Activated CD4-positive, alpha-beta memory T cell treated with anti-CD3 and anti-CD28 coated beads for 36 hours (primary cell): ENCODE measurements at regions not wholly inside any gene's neighbourhood (a gene's known extent, or its start where the extent isn't known, plus 50 kb on each side); places are given as distances from the start of the nearest gene placed in this dataset.

Experiments
- CTCF ChIA-PET: fragments of 350-600 bp; sonication (Branson Sonifier 250); formaldehyde crosslinking; loops from one replicate; lab custom pipeline; 2021; ENCODE audit warnings: antibody characterized with exemption, inconsistent platforms; lab: Charles Lee
- POLR2A ChIA-PET: fragments of 350-600 bp; sonication (Branson Sonifier 250); formaldehyde crosslinking; loops from one replicate; lab custom pipeline; 2021; ENCODE audit warnings: antibody characterized with exemption; lab: Charles Lee
- DNase-seq: peaks from one replicate; pipeline ENCODE4 v3.0.0-alpha.2; 2020
- H3K27ac Mint-ChIP-seq: one replicate; pipeline ENCODE4 v1.8.0; 2021; ENCODE audit warnings: mixed read lengths
- H3K27me3 Mint-ChIP-seq: one replicate; pipeline ENCODE4 v1.8.0; 2021; ENCODE audit warnings: mixed read lengths
- H3K36me3 Mint-ChIP-seq: one replicate; pipeline ENCODE4 v1.8.0; 2021; ENCODE audit warnings: mixed read lengths
- H3K4me1 Mint-ChIP-seq: one replicate; pipeline ENCODE4 v1.8.0; 2021; ENCODE audit warnings: low read depth, mixed read lengths
- H3K4me3 Mint-ChIP-seq: one replicate; pipeline ENCODE4 v1.8.0; 2021; ENCODE audit warnings: mild to moderate bottlenecking, mixed read lengths
- H3K9me3 Mint-ChIP-seq: one replicate; pipeline ENCODE4 v1.8.0; 2021; ENCODE audit warnings: mixed read lengths
- intact Hi-C: fragments of 100-400 bp; cut with micrococcal nuclease; formaldehyde crosslinking; loops from one replicate; pipeline ENCODE4 v1.15.1; 2023

DNA sequence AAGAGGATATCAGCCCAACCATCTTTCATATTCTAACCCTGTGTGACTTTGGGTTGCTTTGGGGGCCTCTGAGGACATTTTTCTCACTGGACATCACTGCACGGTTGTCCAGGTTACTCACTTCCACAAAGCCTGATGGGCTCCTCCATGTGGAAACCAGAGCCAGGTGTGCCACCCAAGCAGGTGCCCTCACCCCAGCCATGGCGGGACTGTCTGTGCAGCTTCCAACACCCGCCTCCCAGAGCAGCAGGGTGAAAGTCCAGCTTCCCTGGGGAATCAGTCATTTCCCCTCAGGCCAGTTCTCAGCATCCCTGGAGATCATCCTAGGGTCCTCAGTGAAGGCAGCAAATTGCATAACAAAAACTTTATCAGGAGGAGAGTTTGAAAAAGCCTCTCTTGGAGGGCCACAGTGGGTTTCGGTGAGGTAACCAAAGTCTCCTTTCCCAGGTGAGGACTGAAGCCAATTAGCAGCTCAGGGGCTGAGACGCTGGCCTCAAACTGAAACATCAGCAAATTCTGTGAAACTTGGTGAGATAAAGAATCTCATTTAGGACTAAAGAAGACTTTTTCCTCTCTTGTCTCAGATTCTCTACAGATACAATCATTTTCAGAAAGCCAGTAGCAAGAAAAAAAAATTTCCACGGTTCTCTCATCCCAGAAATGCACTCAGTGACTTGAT is 289.6 kb upstream of the CDH4 start:
- H3K27ac Mint-ChIP-seq = no peak overlapping the region
- no peaks in the 10 kb centered on the region for H3K27me3 Mint-ChIP-seq
- H3K4me1 Mint-ChIP-seq = no peaks in the 10 kb centered on the region
- peaks cover 3% of the 10 kb centered on the region for H3K36me3 Mint-ChIP-seq
- ChIA-PET CTCF (no interaction called here), POLR2A (no interaction called here)
- H3K4me3 Mint-ChIP-seq = no peak overlapping the region
- intact Hi-C loops = no loop called here
- H3K9me3 Mint-ChIP-seq = peaks cover 3% of the 10 kb centered on the region
- no peak for DNase-seq

DNA sequence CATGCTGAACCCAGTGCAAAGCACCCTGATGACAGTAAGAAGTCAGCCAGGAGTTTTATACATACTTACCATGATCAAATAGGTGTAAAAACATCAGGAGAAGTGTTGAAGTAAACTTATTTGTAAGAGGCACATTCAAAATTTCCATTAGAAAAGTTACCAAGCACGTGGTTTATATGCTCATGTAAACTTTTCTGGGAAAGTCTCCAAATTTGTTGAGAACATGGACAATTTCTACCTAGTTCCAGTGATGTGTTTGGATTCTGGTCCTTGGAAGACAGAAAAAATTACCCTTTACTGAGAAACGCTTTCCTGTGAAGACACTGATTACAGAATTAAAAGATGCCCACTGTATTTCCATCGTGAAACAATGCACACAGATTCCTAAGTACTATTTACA is 288.9 kb upstream of the CDH4 start:
- Mint-ChIP-seq H3K9me3 (no peaks in the 10 kb centered on the region), H3K4me1 (no peaks in the 10 kb centered on the region), H3K27me3 (no peaks in the 10 kb centered on the region), H3K36me3 (peaks cover 3% of the 10 kb centered on the region), H3K27ac (no peak overlapping the region), H3K4me3 (no peak overlapping the region)
- ChIA-PET CTCF (no interaction called here), POLR2A (no interaction called here)
- intact Hi-C loops = no loop called here
- DNase-seq = no peak

DNA sequence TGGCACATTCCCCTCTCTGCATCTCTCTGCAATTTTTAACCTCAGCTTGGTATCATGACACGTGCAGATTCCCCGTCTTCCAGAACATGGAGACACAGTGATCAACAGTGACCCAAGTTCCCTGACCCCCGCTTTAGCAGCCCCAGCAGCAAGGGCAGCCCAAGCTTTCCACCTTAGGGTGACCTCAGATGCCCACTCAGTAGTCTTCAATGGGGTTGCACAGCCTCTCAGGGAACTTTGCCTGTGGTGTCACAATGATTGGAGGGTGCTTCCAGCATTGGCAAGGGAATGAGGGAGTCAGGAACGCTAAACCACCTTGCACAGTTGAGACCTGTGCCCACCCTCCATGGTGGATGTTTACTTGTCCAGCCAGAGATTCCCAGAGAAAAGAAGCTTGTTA is 287.1 kb upstream of the CDH4 start:
- no peaks in the 10 kb centered on the region for H3K4me1 Mint-ChIP-seq
- intact Hi-C loops = no loop called here
- ChIA-PET CTCF (no interaction called here), POLR2A (no interaction called here)
- no peaks in the 10 kb centered on the region for H3K27me3 Mint-ChIP-seq
- no peak for DNase-seq
- H3K36me3 Mint-ChIP-seq = peaks cover 3% of the 10 kb centered on the region
- H3K9me3 Mint-ChIP-seq = no peaks in the 10 kb centered on the region
- H3K4me3 Mint-ChIP-seq = no peak overlapping the region
- no peak overlapping the region for H3K27ac Mint-ChIP-seq

DNA sequence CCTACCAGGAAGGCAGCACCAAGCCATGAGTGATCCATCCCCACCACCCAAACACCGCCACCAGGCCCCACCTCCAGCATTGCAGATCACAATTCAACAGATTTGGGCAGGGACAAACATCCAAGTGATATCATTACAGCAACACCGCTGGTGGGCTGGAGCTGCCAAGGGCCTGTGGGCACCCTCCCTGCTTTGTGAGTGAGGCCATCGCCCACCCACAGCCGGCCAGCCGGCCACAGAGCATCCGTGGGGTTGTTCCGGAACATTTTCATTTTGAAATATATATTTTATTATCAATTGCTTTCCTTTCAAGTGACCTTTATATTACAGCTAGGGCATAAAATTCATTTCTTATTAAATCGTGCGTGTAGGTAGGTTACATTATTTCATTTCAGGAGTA is 286.0 kb upstream of the CDH4 start:
- ChIA-PET CTCF (no interaction called here), POLR2A (no interaction called here)
- intact Hi-C loops = no loop called here

DNA sequence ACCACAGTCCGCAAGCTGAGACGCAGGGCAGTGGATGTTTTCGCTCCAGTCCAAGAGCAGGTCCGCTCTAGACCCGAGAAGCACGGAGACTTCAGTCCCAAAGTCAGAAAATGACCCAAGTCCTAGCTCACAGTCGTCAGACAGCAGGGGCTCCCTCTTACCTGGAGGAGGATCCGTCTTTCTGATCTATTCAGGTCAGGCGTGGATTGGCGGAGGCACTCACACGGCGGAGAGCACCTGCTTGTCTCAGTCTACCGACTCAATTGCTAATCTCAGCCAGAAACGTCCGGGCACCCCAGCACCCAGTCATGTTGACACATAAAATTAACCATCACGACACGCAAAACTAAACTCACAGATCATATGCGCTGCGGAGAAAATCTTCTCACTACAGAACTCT is 285.3 kb upstream of the CDH4 start:
- intact Hi-C loops = no loop called here
- CTCF ChIA-PET = no interaction called here
- Mint-ChIP-seq H3K4me3 (no peak overlapping the region), H3K27ac (no peak overlapping the region), H3K4me1 (no peaks in the 10 kb centered on the region), H3K27me3 (no peaks in the 10 kb centered on the region), H3K9me3 (no peaks in the 10 kb centered on the region), H3K36me3 (peaks cover 3% of the 10 kb centered on the region)
- DNase-seq = no peak
- POLR2A ChIA-PET = no interaction called here

More for the DNA sequence above, 286.0 kb upstream of the CDH4 start:
- DNase-seq = no peak
- Mint-ChIP-seq H3K36me3 (peaks cover 3% of the 10 kb centered on the region), H3K27ac (no peak overlapping the region), H3K4me3 (no peak overlapping the region), H3K27me3 (no peaks in the 10 kb centered on the region), H3K4me1 (no peaks in the 10 kb centered on the region), H3K9me3 (no peaks in the 10 kb centered on the region)

DNA sequence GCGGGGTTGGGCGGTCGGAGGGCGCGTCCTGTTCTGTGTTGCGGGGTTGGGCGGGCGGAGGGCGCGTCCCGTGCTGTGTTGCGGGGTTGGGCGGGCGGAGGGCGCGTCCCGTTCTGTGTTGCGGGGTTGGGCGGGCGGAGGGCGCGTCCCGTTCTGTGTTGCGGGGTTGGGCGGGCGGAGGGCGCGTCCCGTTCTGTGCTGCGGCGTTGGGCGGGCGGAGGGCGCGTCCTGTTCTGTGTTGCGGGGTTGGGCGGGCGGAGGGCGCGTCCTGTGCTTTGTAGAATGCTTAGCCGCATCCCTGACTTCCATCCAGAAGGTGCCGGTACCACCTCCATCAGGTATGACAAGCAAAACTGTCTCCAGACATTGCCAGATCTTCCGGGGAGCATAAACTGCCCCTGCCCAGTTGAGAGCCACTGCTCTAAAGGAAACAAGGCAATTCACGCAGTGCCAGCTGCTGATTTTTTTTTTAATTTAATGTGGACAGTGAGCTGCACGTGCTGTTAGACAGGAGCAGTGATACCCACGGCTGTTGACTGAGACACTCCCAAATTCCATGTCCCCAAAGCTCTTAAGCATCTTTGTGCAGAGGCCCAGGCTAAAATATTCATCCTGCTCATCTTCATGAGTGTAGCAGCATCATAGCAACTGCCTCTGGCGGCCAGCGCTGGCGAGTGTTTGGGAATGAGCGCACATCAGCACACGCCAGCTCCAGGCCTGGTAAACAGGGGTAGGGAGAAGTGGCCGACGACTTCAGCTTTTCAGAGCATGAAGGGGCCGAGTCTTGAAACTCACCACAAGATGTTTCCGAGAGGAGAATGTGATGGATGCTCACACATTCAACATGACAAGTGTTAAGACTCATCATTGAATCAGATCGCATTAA is 284.4 kb upstream of the CDH4 start:
- no peak overlapping the region for H3K4me3 Mint-ChIP-seq
- H3K27ac Mint-ChIP-seq = no peak overlapping the region
- ChIA-PET POLR2A (no interaction called here), CTCF (no interaction called here)
- H3K4me1 Mint-ChIP-seq = no peaks in the 10 kb centered on the region
- no peaks in the 10 kb centered on the region for H3K27me3 Mint-ChIP-seq
- intact Hi-C loops = no loop called here
- peaks cover 3% of the 10 kb centered on the region for H3K36me3 Mint-ChIP-seq
- DNase-seq = no peak
- H3K9me3 Mint-ChIP-seq = no peaks in the 10 kb centered on the region

DNA sequence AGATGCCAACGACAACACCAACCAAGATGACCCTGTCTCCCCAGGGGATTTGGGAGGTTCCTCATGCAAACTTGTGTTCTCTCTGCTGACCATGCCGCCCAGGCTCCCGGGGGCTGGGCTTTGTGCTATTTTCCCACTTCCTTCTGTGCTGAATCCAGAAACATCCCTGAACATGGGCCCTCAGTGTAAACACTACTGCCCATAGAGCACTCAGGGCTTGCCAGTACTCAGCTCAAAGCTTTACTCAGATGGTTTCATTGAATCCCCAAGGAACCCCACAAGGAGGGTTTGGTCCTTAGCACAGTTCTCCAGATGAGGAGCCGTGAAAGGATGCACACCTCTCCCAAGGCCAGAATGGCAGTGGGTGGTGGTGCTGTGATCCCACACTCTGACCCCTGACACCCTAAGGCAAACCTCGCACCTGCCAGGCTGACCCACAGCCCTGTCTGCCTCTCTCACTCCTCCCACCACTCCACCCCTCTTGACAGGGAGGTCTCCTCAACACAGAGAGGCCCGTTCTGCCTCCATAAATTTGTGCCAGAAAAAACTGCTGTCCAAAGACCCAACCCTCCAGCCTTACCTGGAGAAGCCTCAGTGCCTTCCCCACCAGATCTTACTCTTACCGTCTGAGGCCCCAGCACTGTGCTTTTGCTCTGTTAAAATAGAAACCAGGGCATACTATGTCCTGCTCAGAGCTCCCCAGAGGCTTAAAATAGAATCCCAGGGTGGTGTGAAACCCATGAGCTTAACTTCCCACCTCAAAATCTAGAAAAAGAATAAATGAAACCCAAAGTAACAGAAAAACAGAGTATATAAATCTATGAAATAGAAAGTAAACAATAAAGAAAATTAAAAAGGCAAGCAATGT is 283.0 kb upstream of the CDH4 start:
- Mint-ChIP-seq H3K27me3 (no peaks in the 10 kb centered on the region), H3K4me3 (no peak overlapping the region), H3K36me3 (peaks cover 3% of the 10 kb centered on the region), H3K9me3 (no peaks in the 10 kb centered on the region), H3K4me1 (no peaks in the 10 kb centered on the region), H3K27ac (no peak overlapping the region)
- intact Hi-C loops = no loop called here
- no peak for DNase-seq
- ChIA-PET CTCF (no interaction called here), POLR2A (no interaction called here)

DNA sequence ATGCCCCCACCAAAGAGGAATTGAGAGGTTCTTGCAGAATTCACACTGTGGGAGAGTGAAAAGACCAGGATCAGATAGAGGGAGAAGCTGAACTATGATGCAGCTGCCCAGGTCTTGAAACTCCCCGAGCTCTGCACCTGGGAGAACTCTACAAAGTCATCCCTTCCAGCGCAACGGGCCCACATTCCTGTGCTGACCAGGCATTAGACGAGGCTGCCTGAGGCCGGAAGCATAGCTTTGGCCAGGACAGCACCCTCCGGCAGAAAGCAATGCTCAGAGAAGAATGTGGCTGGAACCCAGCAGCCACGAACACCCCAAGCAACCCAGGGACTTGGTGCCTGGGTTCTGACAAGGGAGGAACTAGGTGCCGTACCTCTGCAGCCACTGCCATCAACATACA is 281.5 kb upstream of the CDH4 start:
- H3K27me3 Mint-ChIP-seq = no peaks in the 10 kb centered on the region
- DNase-seq = no peak
- peaks cover 3% of the 10 kb centered on the region for H3K36me3 Mint-ChIP-seq
- no peaks in the 10 kb centered on the region for H3K4me1 Mint-ChIP-seq
- intact Hi-C loops = no loop called here
- POLR2A ChIA-PET = no interaction called here
- CTCF ChIA-PET = no interaction called here
- H3K9me3 Mint-ChIP-seq = no peaks in the 10 kb centered on the region
- H3K4me3 Mint-ChIP-seq = no peak overlapping the region
- no peak overlapping the region for H3K27ac Mint-ChIP-seq

DNA sequence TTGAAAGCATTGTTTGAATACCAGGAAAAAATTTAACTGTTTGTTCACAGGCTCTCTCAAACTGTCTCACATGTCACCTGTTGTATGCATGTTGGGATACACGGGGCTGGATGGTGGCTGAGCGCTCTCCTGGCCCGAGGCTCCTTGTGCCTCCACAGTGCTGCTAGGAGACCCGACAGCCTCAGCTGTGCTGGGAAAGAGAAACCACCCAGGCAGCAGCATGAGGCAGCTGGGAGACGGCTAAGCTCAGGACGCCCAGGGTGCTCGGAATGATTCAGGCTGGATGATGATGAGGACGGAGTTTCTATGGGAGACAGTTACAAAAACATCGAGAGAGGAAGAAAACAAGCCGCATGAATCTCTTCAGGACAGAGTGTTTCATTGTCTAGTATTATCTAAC is 278.0 kb upstream of the CDH4 start:
- no peak for DNase-seq
- Mint-ChIP-seq H3K27me3 (no peaks in the 10 kb centered on the region), H3K36me3 (no peaks in the 10 kb centered on the region), H3K4me1 (no peaks in the 10 kb centered on the region), H3K27ac (no peak overlapping the region), H3K9me3 (peaks cover 2% of the 10 kb centered on the region), H3K4me3 (no peak overlapping the region)
- ChIA-PET CTCF (no interaction called here), POLR2A (no interaction called here)
- intact Hi-C loops = no loop called here

DNA sequence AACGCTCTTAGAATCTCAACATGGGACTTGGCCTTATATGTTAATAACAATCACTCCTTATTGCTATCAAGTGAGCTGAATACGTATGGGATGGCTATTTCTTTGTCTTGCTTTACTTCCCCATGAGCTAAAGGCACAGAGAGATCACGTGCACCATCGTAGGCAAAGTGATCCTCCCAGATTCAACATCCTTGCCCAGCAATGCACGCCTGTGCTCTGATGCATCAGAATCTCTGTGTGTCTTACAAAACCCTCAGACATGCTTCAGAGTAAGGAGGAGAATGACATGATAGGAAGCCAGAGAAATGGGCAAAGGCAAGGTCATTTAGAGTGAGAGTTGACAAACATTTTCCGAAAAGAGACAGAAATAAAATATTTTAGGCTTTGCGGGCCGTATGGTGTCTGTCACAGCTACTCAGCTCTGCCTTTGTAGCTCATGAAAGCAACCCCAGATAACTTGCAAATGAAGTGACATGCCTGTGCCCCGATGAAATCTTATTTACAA is 277.6 kb upstream of the CDH4 start:
- H3K27ac Mint-ChIP-seq = no peak overlapping the region
- H3K9me3 Mint-ChIP-seq = peaks cover 4% of the 10 kb centered on the region
- intact Hi-C loops = no loop called here
- no peaks in the 10 kb centered on the region for H3K4me1 Mint-ChIP-seq
- ChIA-PET POLR2A (no interaction called here), CTCF (no interaction called here)
- no peak for DNase-seq
- H3K36me3 Mint-ChIP-seq = no peaks in the 10 kb centered on the region
- no peaks in the 10 kb centered on the region for H3K27me3 Mint-ChIP-seq
- H3K4me3 Mint-ChIP-seq = no peak overlapping the region

DNA sequence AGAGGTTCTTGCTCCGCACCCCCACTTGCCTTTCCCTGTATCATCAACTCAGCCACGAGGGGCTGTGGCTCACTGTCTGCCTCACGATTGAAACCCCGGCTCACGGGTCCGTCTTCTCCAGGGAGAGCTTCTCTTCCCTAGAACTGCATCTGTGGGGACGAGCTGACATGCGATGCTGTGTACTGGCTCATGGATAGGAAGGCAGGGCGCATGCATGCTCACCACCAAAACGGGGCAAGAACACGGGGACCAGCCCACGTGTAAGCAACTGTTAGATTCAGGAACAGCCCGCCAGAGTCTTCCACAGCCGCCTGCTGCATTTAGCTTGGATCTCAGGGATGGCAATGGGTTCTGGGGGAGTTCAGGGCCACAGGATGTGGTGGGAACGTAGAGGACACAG is 275.9 kb upstream of the CDH4 start:
- CTCF ChIA-PET = no interaction called here
- POLR2A ChIA-PET = no interaction called here
- no peaks in the 10 kb centered on the region for H3K27me3 Mint-ChIP-seq
- H3K36me3 Mint-ChIP-seq = no peaks in the 10 kb centered on the region
- intact Hi-C loops = no loop called here
- no peaks in the 10 kb centered on the region for H3K4me1 Mint-ChIP-seq
- no peak overlapping the region for H3K27ac Mint-ChIP-seq
- H3K9me3 Mint-ChIP-seq = peaks cover 17% of the 10 kb centered on the region
- no peak for DNase-seq
- no peak overlapping the region for H3K4me3 Mint-ChIP-seq

DNA sequence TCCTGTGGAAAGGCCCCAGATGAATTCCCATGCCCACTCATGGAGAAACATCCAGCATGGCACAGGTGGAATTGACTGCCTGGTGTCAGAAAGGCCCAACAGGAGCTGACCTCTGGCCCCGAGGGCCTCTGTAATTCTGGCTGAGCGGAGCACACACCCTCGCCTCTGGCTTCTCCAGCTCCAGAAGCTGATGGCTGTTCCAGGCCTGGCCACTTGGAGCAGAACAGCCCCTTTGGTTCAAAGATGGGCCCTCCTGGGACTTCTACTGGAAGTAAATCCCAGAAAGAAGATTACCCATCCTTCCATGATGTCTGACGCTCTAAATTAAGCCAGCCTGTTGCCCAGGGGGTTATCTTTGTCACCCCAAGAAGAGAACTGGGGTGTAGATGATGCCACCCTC is 275.1 kb upstream of the CDH4 start:
- Mint-ChIP-seq H3K9me3 (peaks cover 17% of the 10 kb centered on the region), H3K27ac (no peak overlapping the region), H3K4me1 (no peaks in the 10 kb centered on the region), H3K27me3 (no peaks in the 10 kb centered on the region), H3K4me3 (no peak overlapping the region), H3K36me3 (no peaks in the 10 kb centered on the region)
- intact Hi-C loops = no loop called here
- no peak for DNase-seq
- ChIA-PET CTCF (no interaction called here), POLR2A (no interaction called here)
